H1 (cell line): ENCODE measurements at regions not wholly inside any gene's neighbourhood (a gene's known extent, or its start where the extent isn't known, plus 50 kb on each side); places are given as distances from the start of the nearest gene placed in this dataset.

ENCODE experiments used
- CTCF ChIA-PET: fragments of 300-600 bp; sonication (Branson Sonifier 250); formaldehyde crosslinking; loops from one replicate; lab custom pipeline; 2021; ENCODE audit not compliant: partially characterized antibody; lab: Charles Lee
- POLR2A ChIA-PET: fragments of 300-600 bp; sonication (Branson Sonifier 250); formaldehyde crosslinking; loops from one replicate; lab custom pipeline; 2021; ENCODE audit warnings: inconsistent platforms; ENCODE audit not compliant: partially characterized antibody; lab: Charles Lee
- DNase-seq, 2 experiments: peaks; one replicate each; pipeline versions ENCODE4 v3.0.0 to v3.0.0-alpha.2; 2010 to 2022; ENCODE audit warnings: low spot score in 2 of 2, low read depth in 1 of 2, mixed read lengths in 1 of 2
- FAIRE-seq: peaks from 2 replicates; lab custom pipeline; 2011; peaks lifted over from hg19 to GRCh38; lab: Jason Lieb, UNC
- H2AFZ ChIP-seq: 2 replicates; pipeline ENCODE4 v1.8.1; 2012; ENCODE audit warnings: low read length, inconsistent platforms
- H2AK5ac ChIP-seq: 2 replicates; pipeline ENCODE4 v1.6.1; 2013; ENCODE audit warnings: low read depth, low read length
- H2BK120ac ChIP-seq: replicated peaks from 2 replicates; pipeline ENCODE3; 2013; ENCODE audit warnings: low read depth, low read length, inconsistent platforms
- H2BK12ac ChIP-seq: 2 replicates; pipeline ENCODE4 v1.6.1; 2013; ENCODE audit warnings: low read depth, low read length
- H2BK15ac ChIP-seq: 2 replicates; pipeline ENCODE4 v1.6.1; 2013; ENCODE audit warnings: low read length
- H2BK20ac ChIP-seq: 2 replicates; pipeline ENCODE4 v1.6.1; 2013; ENCODE audit warnings: low read length
- H2BK5ac ChIP-seq: 2 replicates; pipeline ENCODE4 v1.6.1; 2013; ENCODE audit warnings: low read depth, low read length
- H3K14ac ChIP-seq: 2 replicates; pipeline ENCODE4 v1.6.1; 2013; ENCODE audit warnings: inconsistent platforms; ENCODE audit not compliant: insufficient read length
- H3K18ac ChIP-seq: 2 replicates; pipeline ENCODE4 v1.6.1; 2013; ENCODE audit warnings: low read length; ENCODE audit errors: extremely low read depth
- H3K23ac ChIP-seq: 2 replicates; pipeline ENCODE4 v1.6.1; 2013; ENCODE audit warnings: inconsistent platforms; ENCODE audit not compliant: insufficient read length
- H3K23me2 ChIP-seq: 2 replicates; pipeline ENCODE4 v1.6.1; 2013; ENCODE audit warnings: low read depth, low read length
- H3K27ac ChIP-seq: 2 replicates; pipeline ENCODE4 v1.6.1; 2011; ENCODE audit warnings: low read depth, low read length, inconsistent platforms
- H3K27me3 ChIP-seq, 4 experiments: replicated peaks in 1 of 4; 1 replicate in 1 of 4; 2 replicates in 3 of 4; pipeline versions ENCODE4 v1.6.1 to v1.8.1; 2011 to 2013; ENCODE audit warnings: low read length in 3 of 4, mild to moderate bottlenecking in 3 of 4, inconsistent platforms in 2 of 4, mixed read lengths in 2 of 4, moderate library complexity in 1 of 4; ENCODE audit not compliant: control insufficient read depth in 3 of 4, insufficient read depth in 3 of 4; ENCODE audit errors: extremely low read depth in 1 of 4
- H3K36me3 ChIP-seq, 4 experiments: 2 replicates each; pipeline versions ENCODE4 v1.6.1 to v1.8.1; 2011 to 2013; ENCODE audit warnings: mild to moderate bottlenecking in 4 of 4, low read length in 3 of 4, moderate library complexity in 2 of 4, control low read depth in 1 of 4, inconsistent platforms in 1 of 4; ENCODE audit not compliant: insufficient read depth in 4 of 4, control insufficient read depth in 2 of 4
- H3K4ac ChIP-seq: replicated peaks from 2 replicates; pipeline ENCODE3; 2013; ENCODE audit warnings: low read length, low read depth, mixed read lengths, inconsistent platforms; ENCODE audit not compliant: insufficient read length
- H3K4me1 ChIP-seq, 4 experiments: replicated peaks in 1 of 4; 1 replicate in 1 of 4; 2 replicates in 3 of 4; pipeline versions ENCODE4 v1.6.1 to v1.8.1; 2011 to 2013; ENCODE audit warnings: low read length in 3 of 4, inconsistent platforms in 2 of 4, mixed read lengths in 1 of 4; ENCODE audit not compliant: insufficient read depth in 4 of 4, control insufficient read depth in 3 of 4
- H3K4me2 ChIP-seq, 2 experiments: 2 replicates each; pipeline versions ENCODE4 v1.6.1 to v1.8.1; 2011 to 2013; ENCODE audit warnings: low read depth in 2 of 2, low read length in 2 of 2, control low read depth in 1 of 2, inconsistent platforms in 1 of 2, mild to moderate bottlenecking in 1 of 2; ENCODE audit not compliant: insufficient read depth in 1 of 2
- H3K4me3 ChIP-seq, 4 experiments: fragments of 200-600, 300-600 bp in 1 of 4; sonication (generic), shearing (Covaris generic), sonication (Bioruptor Twin) in 1 of 4; 2 replicates each; pipeline versions ENCODE4 v1.5.1 to v1.8.1; 2011 to 2016; ENCODE audit warnings: low read length in 4 of 4, low read depth in 3 of 4, control low read depth in 2 of 4, inconsistent platforms in 2 of 4, mild to moderate bottlenecking in 2 of 4, mixed read lengths in 1 of 4, moderate library complexity in 1 of 4; ENCODE audit not compliant: insufficient read depth in 2 of 4; ENCODE audit errors: extremely low read depth in 1 of 4
- H3K56ac ChIP-seq: replicated peaks from 2 replicates; pipeline ENCODE3; 2013; ENCODE audit warnings: low read depth, mild to moderate bottlenecking, mixed read lengths, low read length, inconsistent platforms; ENCODE audit not compliant: insufficient read length
- H3K79me1 ChIP-seq: 2 replicates; pipeline ENCODE4 v1.6.1; 2013; ENCODE audit warnings: low read depth, low read length, control low read depth
- H3K79me2 ChIP-seq, 2 experiments: 2 replicates each; pipeline versions ENCODE4 v1.6.1 to v1.8.1; 2012 to 2013; ENCODE audit warnings: low read length in 2 of 2, mild to moderate bottlenecking in 2 of 2, inconsistent platforms in 1 of 2; ENCODE audit not compliant: insufficient read depth in 2 of 2, control insufficient read depth in 1 of 2
- H3K9ac ChIP-seq, 4 experiments: replicated peaks in 1 of 4; 1 replicate in 1 of 4; 2 replicates in 3 of 4; pipeline versions ENCODE4 v1.6.1 to v1.8.1; 2011 to 2013; ENCODE audit warnings: low read depth in 3 of 4, low read length in 3 of 4, control low read depth in 2 of 4, mild to moderate bottlenecking in 2 of 4, moderate library complexity in 2 of 4, inconsistent platforms in 1 of 4; ENCODE audit errors: extremely low read depth in 1 of 4
- H3K9me3 ChIP-seq, 2 experiments: 2 replicates each; pipeline versions ENCODE4 v1.6.1 to v1.8.1; 2012 to 2013; ENCODE audit warnings: mild to moderate bottlenecking in 2 of 2, moderate library complexity in 2 of 2, control low read depth in 1 of 2, inconsistent platforms in 1 of 2, low read depth in 1 of 2, low read length in 1 of 2, mixed read lengths in 1 of 2; ENCODE audit not compliant: insufficient read depth in 2 of 2
- H4K20me1 ChIP-seq, 2 experiments: replicated peaks in 1 of 2; 2 replicates each; pipeline versions ENCODE3 to v1.8.1; 2011 to 2013; ENCODE audit warnings: inconsistent platforms in 2 of 2, low read length in 2 of 2, mild to moderate bottlenecking in 1 of 2; ENCODE audit not compliant: insufficient read depth in 2 of 2, control insufficient read depth in 1 of 2
- H4K5ac ChIP-seq: 2 replicates; pipeline ENCODE4 v1.6.1; 2013; ENCODE audit warnings: low read length, low read depth, mixed read lengths, inconsistent platforms; ENCODE audit not compliant: insufficient read length
- H4K8ac ChIP-seq: 2 replicates; pipeline ENCODE4 v1.8.0; 2013; ENCODE audit warnings: mild to moderate bottlenecking, moderate library complexity, low read length, inconsistent platforms; ENCODE audit not compliant: insufficient read depth; ENCODE audit errors: extremely low read depth
- H4K91ac ChIP-seq: replicated peaks from 2 replicates; pipeline ENCODE3; 2013; ENCODE audit warnings: low read length, mixed read lengths, inconsistent platforms; ENCODE audit not compliant: insufficient read length
- CEBPB ChIP-seq: IDR thresholded peaks from 2 replicates; pipeline ENCODE4 v1.6.1; 2012; ENCODE audit warnings: low read depth, low read length
- CHD2 ChIP-seq: IDR thresholded peaks from 2 replicates; pipeline ENCODE4 v1.6.1; 2012; ENCODE audit warnings: low read length, improper control_type of control experiment
- E2F6 ChIP-seq: IDR thresholded peaks from 2 replicates; pipeline ENCODE4 v1.6.1; 2012; ENCODE audit warnings: inconsistent platforms
- GABPA ChIP-seq: IDR thresholded peaks from 2 replicates; pipeline ENCODE4 v1.6.1; 2011; ENCODE audit warnings: mild to moderate bottlenecking, low read length, moderate library complexity, borderline replicate concordance; ENCODE audit not compliant: insufficient read depth
- NANOG ChIP-seq: IDR thresholded peaks from 2 replicates; pipeline ENCODE4 v1.6.1; 2011; ENCODE audit warnings: low read length, low read depth, mild to moderate bottlenecking, inconsistent platforms; ENCODE audit not compliant: insufficient read depth, poor library complexity, severe bottlenecking
- SP2 ChIP-seq: IDR thresholded peaks from 2 replicates; pipeline ENCODE4 v1.6.1; 2012; ENCODE audit warnings: mild to moderate bottlenecking, low read length, inconsistent platforms
- WGBS, 2 experiments: shearing (Covaris generic) in 1 of 2; methylation state at CpG; one replicate each; pipeline versions ENCODE4 v1.1.6 to v1.1.7; 2013 to 2015; ENCODE audit warnings: low lambda C conversion rate in 2 of 2, mixed read lengths in 2 of 2, inconsistent platforms in 1 of 2, low coverage in 1 of 2, missing lambda C conversion rate in 1 of 2; ENCODE audit not compliant: insufficient replicate concordance in 2 of 2, insufficient coverage in 1 of 2, insufficient read length in 1 of 2; ENCODE audit errors: extremely low coverage in 1 of 2, missing lambda C conversion rate in 1 of 2; 5-methylcytosine and 5-hydroxymethylcytosine counted together
- TF ChIP-seq, protein P1 (sequence below): IDR thresholded peaks from 2 replicates; pipeline ENCODE4 v1.6.1; 2011; ENCODE audit warnings: low read length, improper control_type of control experiment

DNA sequence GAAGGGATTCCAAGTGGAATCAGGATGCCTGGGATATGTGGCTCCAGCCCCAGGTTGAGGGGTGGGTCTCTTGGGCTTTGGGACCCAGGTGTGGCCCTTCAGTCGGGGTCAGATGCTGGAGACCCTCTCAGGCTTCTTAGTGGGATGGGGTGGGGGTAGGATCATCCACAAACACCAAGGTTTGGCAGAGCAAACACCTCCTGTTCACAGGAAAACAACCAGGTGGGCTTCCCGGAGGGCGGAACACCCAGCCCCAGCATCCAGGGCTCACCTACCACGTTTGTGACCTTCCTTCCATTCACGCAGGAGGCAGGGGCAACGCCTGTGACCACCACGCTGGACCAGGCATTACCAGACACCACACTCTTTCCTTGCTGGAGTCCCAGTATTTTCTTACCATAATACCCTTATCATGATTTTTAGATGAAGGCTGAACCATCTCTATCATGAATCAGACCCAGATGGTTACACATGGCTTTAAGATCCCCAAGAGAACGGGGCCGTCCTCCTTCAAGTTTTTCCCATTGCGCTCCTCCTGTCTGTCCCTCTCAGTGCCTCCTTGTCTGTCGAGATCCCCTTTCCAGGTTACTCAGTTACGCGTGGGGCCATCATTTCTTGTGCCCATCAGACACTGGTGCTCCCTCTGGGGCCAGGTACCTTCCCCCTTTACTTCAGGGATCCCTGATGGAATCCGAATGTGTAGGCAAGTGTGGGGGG is 428.2 kb downstream of the NPHP4 start:
- H3K23me2 ChIP-seq = no peaks in the 10 kb centered on the region
- no peaks in the 10 kb centered on the region for H4K20me1 ChIP-seq
- H3K4me2 ChIP-seq = no peak overlapping the region
- H3K4ac ChIP-seq = no peak overlapping the region
- H3K79me1 ChIP-seq = no peaks in the 10 kb centered on the region
- H4K8ac ChIP-seq = no peak overlapping the region
- no peak overlapping the region for H2AFZ ChIP-seq
- H2BK5ac ChIP-seq = no peak overlapping the region
- H4K5ac ChIP-seq = no peak overlapping the region
- no peak overlapping the region for H3K18ac ChIP-seq
- WGBS, 2 experiments = 91% methylated on average over 14 of the region's 14 CpGs; no CpG with 5 or more reads in 1 of the 2 experiments
- DNase-seq (no peak), FAIRE-seq (no peak)
- no peak overlapping the region for H3K27ac ChIP-seq
- H2BK20ac ChIP-seq = no peak overlapping the region
- H3K79me2 ChIP-seq = no peaks in the 10 kb centered on the region
- H4K91ac ChIP-seq = no peak overlapping the region
- H2BK120ac ChIP-seq = no peak overlapping the region
- no peaks in the 10 kb centered on the region for H3K4me1 ChIP-seq
- no peak overlapping the region for H2AK5ac ChIP-seq
- H3K23ac ChIP-seq = no peak overlapping the region
- H3K36me3 ChIP-seq = no peaks in the 10 kb centered on the region
- no peak overlapping the region for H2BK12ac ChIP-seq
- H3K9ac ChIP-seq = no peak overlapping the region
- H3K9me3 ChIP-seq = peaks cover 0 to 3% of the 10 kb centered on the region in 2 experiments; a peak in 1 of 4 replicates
- ChIA-PET POLR2A (no interaction called here), CTCF (no interaction called here)
- no peak overlapping the region for H2BK15ac ChIP-seq
- H3K14ac ChIP-seq = no peak overlapping the region
- no peak overlapping the region for H3K4me3 ChIP-seq
- H3K27me3 ChIP-seq = no peaks in the 10 kb centered on the region
- TF ChIP-seq CHD2 (no peak), SP2 (no peak), E2F6 (no peak), CEBPB (no peak), NANOG (no peak), GABPA (no peak)
- TF ChIP-seq, protein P1, sequence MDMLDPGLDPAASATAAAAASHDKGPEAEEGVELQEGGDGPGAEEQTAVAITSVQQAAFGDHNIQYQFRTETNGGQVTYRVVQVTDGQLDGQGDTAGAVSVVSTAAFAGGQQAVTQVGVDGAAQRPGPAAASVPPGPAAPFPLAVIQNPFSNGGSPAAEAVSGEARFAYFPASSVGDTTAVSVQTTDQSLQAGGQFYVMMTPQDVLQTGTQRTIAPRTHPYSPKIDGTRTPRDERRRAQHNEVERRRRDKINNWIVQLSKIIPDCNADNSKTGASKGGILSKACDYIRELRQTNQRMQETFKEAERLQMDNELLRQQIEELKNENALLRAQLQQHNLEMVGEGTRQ = no peak
- H3K56ac ChIP-seq = no peak overlapping the region
